GM19099 (cell line): ENCODE measurements at regions not wholly inside any gene's neighbourhood (a gene's known extent, or its start where the extent isn't known, plus 50 kb on each side); places are given as distances from the start of the nearest gene placed in this dataset.

Experiments used
- POLR2A ChIP-seq: IDR thresholded peaks from 3 replicates; pipeline ENCODE4 v1.6.1; 2011; ENCODE audit warnings: low read depth; ENCODE audit not compliant: insufficient read length; ENCODE audit errors: extremely low read depth

GRCh38 chr10:90096196-90096595 is 394.8 kb downstream of the KIF20B start:
- TF ChIP-seq POLR2A, result no peak

GRCh38 chr10:90111671-90112070 is 410.3 kb downstream of the KIF20B start:
- TF ChIP-seq POLR2A, result no peak

GRCh38 chr10:90112681-90113080 is 411.3 kb downstream of the KIF20B start:
- no peak for TF ChIP-seq POLR2A

GRCh38 chr10:90125456-90126255 is 424.3 kb downstream of the KIF20B start:
- no peak for TF ChIP-seq POLR2A

- TF ChIP-seq POLR2A, result no peak
Measured at GRCh38 chr10:90126256-90126595, 424.8 kb downstream of the KIF20B start.

- TF ChIP-seq POLR2A, result no peak
Measured at GRCh38 chr10:90130321-90131086, 429.1 kb downstream of the KIF20B start.

- TF ChIP-seq POLR2A, result no peak
Measured at GRCh38 chr10:90133606-90134005, 432.2 kb downstream of the KIF20B start.

- TF ChIP-seq POLR2A, result no peak
Measured at GRCh38 chr10:90136731-90137316, 435.4 kb downstream of the KIF20B start.

GRCh38 chr10:90138844-90139243 is 437.5 kb downstream of the KIF20B start:
- no peak for TF ChIP-seq POLR2A

- TF ChIP-seq POLR2A, result no peak
Measured at GRCh38 chr10:90141791-90142190, 440.4 kb downstream of the KIF20B start.

GRCh38 chr10:90143937-90144336 is 442.5 kb downstream of the KIF20B start:
- no peak for TF ChIP-seq POLR2A

GRCh38 chr10:90148116-90148855 is 446.9 kb downstream of the KIF20B start:
- no peak for TF ChIP-seq POLR2A

- no peak for TF ChIP-seq POLR2A
Measured at GRCh38 chr10:90149563-90149962, 448.2 kb downstream of the KIF20B start.

GRCh38 chr10:90162271-90162853 is 461.0 kb downstream of the KIF20B start:
- TF ChIP-seq POLR2A, result no peak
